ENCODE measurements at regions not wholly inside any gene's neighbourhood (a gene's known extent, or its start where the extent isn't known, plus 50 kb on each side); places are given as distances from the start of the nearest gene placed in this dataset.
A peak's percentile ranks its signal among the peaks of the same experiment; 100 is the strongest.

- TF ChIP-seq CTCF (IDR thresholded peaks at IDR 0.05; ENCODE audit: unreplicated experiment): no peak
- Mint-ChIP-seq H3K9me3 (no peaks in the 10 kb centered on the region), H3K36me3 (no peaks in the 10 kb centered on the region)
Observed at GRCh38 chr6:101110814-101111213, 229.7 kb upstream of the ASCC3 start.

GRCh38 chr6:101113468-101114260 lies 232.5 kb upstream of the ASCC3 start:
- H3K36me3 Mint-ChIP-seq: no peaks in the 10 kb centered on the region
- H3K4me3 Mint-ChIP-seq: no peak overlapping the region
- no peaks in the 10 kb centered on the region for H3K9me3 Mint-ChIP-seq
- TF ChIP-seq CTCF (IDR thresholded peaks at IDR 0.05; ENCODE audit: unreplicated experiment): no peak
- H3K27ac Mint-ChIP-seq: no peak overlapping the region
- no peak for DNase-seq (ENCODE audit: low spot score in 2 of 2, unreplicated experiment in 2 of 2)
- H3K27me3 Mint-ChIP-seq (ENCODE audit: low read depth): no peaks in the 10 kb centered on the region
- H3K4me1 Mint-ChIP-seq: peaks cover 14% of the 10 kb centered on the region

More at GRCh38 chr6:101110814-101111213, 229.7 kb upstream of the ASCC3 start:
- DNase-seq (ENCODE audit: low spot score in 2 of 2, unreplicated experiment in 2 of 2): no peak
- Mint-ChIP-seq H3K27me3 (ENCODE audit: low read depth) (no peaks in the 10 kb centered on the region), H3K4me1 (no peaks in the 10 kb centered on the region), H3K4me3 (no peak overlapping the region), H3K27ac (no peak overlapping the region)

- Mint-ChIP-seq H3K27ac (no peak overlapping the region), H3K4me3 (no peak overlapping the region), H3K4me1 (peaks cover 16% of the 10 kb centered on the region), H3K27me3 (ENCODE audit: low read depth) (no peaks in the 10 kb centered on the region), H3K9me3 (no peaks in the 10 kb centered on the region), H3K36me3 (no peaks in the 10 kb centered on the region)
- DNase-seq (ENCODE audit: low spot score in 2 of 2, unreplicated experiment in 2 of 2): no peak
- no peak for TF ChIP-seq CTCF (IDR thresholded peaks at IDR 0.05; ENCODE audit: unreplicated experiment)
Observed at GRCh38 chr6:101114703-101115102, 233.6 kb upstream of the ASCC3 start.

- Mint-ChIP-seq H3K27ac (no peak overlapping the region), H3K27me3 (ENCODE audit: low read depth) (peaks cover 3% of the 10 kb centered on the region), H3K4me1 (peaks cover 16% of the 10 kb centered on the region), H3K9me3 (no peaks in the 10 kb centered on the region), H3K36me3 (no peaks in the 10 kb centered on the region), H3K4me3 (no peak overlapping the region)
- TF ChIP-seq CTCF (IDR thresholded peaks at IDR 0.05; ENCODE audit: unreplicated experiment): no peak
- DNase-seq (ENCODE audit: low spot score in 2 of 2, unreplicated experiment in 2 of 2): no peak
Observed at GRCh38 chr6:101116337-101116736, 235.2 kb upstream of the ASCC3 start.

- no peak for TF ChIP-seq CTCF (IDR thresholded peaks at IDR 0.05; ENCODE audit: unreplicated experiment)
- peak in 1 of 2 experiments; percentile 37 for DNase-seq (ENCODE audit: low spot score in 2 of 2, unreplicated experiment in 2 of 2)
Observed at GRCh38 chr6:101117393-101118135, 236.4 kb upstream of the ASCC3 start.

More at GRCh38 chr6:101117393-101118135, 236.4 kb upstream of the ASCC3 start:
- H3K27ac Mint-ChIP-seq: no peak overlapping the region
- H3K4me3 Mint-ChIP-seq: no peak overlapping the region
- H3K36me3 Mint-ChIP-seq: no peaks in the 10 kb centered on the region
- H3K4me1 Mint-ChIP-seq: peaks cover 16% of the 10 kb centered on the region
- peaks cover 5% of the 10 kb centered on the region for H3K27me3 Mint-ChIP-seq (ENCODE audit: low read depth)
- H3K9me3 Mint-ChIP-seq: no peaks in the 10 kb centered on the region
